NCI-H345 (cell line): ENCODE measurements at regions not wholly inside any gene's neighbourhood (a gene's known extent, or its start where the extent isn't known, plus 50 kb on each side); places are given as distances from the start of the nearest gene placed in this dataset.

ENCODE experiments used
- DNase-seq: peaks from one replicate; lab custom pipeline; 2025; lab: John Stamatoyannopoulos, UW

DNA sequence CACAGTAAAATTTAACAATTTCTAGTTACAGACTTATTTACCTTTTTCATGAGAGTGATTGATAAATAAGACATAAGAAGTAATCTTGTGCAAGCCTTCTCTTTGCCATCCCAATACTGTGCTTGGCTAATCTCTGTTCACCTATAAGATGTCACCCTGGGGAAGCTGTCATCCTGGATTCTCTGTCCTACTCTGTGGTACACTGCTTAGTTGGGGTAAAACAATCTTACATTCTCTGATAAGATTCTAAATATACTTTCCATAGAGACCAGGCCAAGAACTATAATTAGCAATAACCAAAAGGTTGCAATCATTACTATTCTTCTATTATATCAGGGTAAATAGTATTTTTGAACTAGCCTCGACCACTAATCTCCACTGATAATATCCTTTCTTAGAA is 1218.3 kb upstream of the CADM2 start:
- no peak for DNase-seq

DNA sequence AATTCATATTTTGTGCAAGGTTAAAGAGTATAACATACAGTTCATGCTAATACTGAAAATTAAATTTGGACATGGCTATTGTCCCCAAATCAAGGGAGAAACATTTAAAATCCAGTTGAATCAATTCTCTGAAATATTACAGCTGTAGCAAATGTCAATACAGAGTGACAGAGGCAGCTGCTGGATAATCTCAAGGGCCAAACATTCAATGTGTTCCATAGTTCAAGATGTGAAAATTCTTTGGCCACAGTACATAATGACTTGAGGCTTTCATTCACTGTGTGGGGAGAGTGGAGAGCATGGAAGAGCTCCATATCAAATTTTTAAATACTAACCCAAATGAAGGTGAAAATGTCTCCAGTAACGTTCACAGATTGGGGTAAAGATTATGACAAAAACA is 1192.8 kb upstream of the CADM2 start:
- no peak for DNase-seq

DNA sequence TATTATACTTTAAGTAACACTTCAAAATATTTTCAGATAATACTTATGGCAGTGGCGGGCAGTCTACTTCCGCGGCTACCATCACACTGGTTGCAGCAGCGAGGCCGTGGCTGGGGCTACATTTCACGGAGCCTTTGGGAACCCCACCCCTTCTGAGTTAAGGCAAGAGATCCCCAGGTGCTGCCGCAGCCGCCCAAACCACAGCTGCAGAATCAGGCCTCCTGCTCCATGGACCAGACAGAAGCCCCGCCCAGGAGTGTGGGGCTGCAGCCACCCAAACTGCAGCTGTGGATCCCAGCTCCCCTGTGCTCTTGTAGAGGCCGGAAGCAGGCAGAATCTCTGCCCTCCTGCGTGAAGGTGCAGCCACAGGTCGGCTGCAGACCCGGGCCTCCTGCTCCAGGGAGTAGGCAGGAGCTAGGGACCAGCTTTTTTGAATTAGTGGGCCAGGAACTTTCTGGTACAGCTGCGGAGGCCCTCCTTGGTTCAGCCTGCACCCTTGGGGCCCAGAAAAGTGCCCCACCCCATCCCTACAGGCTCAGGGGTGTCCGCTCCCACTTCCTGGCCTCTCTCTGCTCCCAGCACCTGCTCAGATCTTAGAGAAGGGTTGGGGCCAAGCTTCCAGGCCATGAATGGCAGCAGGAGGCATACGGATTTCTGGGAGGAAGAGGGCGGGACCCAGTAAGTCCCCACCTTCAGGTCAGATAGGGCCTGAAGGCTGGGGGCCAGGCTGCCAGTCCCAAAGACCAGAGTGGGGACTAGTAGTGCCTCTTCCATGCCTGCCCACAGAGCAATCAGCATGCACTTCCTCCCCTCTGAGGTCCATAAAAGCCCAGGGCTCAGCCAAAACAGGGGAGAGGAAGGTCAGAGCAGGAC is 1188.8 kb upstream of the CADM2 start:
- DNase-seq, result no peak

DNA sequence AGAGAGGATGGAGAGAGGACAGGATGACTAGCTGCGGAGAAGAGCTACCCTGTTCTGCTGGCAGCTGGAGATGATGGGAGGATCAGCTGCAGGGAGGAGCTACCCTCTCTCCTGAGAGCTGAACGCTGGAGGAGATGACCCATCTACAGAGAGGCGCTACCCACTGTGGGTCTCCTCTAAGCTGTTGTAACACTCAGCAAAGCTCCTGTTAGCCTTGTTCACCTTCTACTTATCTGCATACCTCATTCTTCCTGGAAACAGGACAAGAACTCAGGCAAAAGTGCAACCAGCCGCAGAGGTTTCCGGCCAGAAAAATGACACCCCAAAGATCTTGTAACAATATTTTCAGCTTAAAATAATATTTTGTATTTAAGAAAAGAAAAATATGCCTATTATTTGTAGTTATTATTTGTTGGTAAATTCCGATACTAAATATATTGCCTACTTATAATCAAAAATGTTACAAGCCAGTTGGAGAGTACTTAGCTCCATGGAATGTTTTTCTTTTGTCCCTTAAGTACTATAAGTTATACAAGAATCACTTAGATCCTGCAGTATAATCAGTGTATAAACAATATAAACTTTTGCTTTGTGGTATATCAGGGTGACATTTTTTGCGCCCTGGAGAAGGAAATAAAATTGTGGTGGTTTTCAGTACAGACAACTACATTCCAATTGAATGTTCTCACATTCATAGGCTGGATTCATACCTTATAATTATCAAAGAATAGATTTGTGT is 1188.0 kb upstream of the CADM2 start:
- DNase-seq, result no peak

DNA sequence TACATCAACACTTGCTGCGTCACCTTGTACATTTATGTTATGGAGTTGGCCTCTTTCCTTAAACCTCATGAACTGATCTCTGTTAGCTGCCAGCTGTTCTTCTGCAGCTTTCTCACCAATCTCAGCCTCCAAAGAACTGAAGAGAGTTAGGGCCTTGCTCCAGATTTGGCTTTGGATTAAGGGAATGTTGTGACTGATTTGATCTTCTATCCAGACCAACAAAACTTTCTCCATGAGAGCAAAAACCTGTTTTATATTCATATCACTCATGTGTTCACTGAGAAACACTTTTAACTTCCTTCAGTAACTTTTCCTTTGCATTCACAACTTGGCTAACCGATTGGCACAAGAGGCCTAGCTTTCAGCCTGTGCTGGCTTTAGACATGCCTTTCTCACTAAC is 1156.0 kb upstream of the CADM2 start:
- no peak for DNase-seq

DNA sequence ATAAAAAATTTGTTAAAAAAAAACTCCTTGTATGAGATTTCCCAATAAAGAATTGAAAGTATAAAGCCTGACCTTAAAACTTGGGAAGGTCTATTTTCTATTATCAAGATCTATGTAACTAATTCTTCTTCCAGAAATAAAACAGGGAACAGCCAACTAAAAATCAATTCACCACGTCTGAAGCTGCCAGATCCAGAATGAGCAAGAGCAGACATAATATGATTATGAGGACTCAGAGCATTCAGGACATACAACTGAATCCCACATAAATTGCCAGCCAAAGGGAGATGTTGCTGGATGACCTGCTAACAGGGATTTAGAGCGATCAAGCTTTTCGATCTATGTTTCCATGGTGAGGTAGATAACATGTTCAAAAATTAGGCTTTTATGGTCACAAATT is 1151.3 kb upstream of the CADM2 start:
- no peak for DNase-seq

DNA sequence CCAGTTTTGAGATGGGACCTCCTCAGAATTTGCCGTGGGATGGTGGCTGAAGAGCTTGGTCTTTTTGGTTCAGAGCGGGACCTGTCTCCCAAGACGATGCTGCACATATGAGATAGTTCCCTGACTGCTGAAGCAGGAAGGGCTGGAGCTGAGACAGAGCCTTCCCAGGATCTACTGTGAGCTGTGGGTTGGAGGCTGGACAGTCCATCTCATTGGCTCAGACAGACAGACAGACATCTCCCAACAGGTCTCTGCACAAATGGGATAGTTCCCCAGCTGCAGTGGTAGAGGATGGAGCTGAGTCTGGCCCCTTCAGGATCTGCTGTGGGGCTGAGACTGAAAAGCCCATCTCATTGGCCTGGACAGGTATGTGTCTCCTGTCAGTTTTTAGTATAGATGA is 1145.6 kb upstream of the CADM2 start:
- DNase-seq, result no peak

DNA sequence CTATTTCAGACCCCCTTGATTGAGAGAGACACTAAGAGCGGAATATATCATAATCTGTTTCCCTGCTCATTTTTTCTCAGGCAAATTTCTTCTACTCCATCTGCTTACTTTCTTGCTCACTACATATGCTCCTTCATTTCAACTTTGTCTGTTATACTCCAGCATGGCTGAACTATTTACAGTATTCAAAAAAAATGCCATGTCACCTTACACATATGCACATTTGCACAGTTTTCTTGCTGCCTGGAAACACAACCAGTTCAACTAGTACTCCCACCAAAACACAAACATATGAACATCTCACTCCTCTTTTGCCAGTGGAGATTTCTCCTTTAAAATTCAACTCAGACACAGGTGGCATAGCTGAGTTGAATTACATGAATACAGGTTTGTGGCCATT is 1142.1 kb upstream of the CADM2 start:
- no peak for DNase-seq

DNA sequence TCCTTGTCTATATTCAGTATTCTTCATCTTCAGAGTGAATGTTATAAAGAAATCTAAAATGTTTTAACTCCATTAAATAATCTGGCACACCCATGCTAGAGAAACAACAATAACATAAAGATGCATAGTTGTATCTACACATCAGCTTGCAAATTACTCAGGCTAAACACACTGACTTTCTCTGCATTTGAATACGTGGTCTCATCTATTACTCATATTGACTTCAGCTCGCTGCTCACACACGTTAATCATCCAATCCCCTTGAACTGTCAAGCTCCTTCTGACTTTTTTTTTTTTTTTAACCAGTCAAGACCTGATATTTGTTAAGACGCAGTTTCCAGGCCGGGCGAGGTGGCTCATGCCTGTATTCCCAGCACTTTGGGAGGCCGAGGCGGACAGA is 1137.3 kb upstream of the CADM2 start:
- no peak for DNase-seq

DNA sequence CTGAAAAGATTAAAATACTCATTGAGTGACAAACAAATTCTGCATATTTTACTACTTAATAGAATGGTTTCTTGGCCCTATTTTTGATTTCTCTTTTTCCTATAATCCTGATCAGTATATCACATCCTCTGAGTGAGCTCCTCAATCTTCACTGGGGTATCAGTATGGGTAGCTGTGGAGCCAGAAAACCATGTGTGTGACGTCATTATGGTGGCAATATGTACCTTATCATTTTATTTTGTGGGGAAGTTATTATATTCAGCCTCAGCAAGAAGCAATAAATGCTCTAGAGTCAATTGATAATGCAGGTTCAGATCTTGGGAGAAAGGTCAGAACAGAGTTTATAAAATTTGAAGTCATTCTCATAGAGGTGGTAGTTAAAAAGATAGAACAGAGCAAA is 1135.7 kb upstream of the CADM2 start:
- DNase-seq, result no peak

DNA sequence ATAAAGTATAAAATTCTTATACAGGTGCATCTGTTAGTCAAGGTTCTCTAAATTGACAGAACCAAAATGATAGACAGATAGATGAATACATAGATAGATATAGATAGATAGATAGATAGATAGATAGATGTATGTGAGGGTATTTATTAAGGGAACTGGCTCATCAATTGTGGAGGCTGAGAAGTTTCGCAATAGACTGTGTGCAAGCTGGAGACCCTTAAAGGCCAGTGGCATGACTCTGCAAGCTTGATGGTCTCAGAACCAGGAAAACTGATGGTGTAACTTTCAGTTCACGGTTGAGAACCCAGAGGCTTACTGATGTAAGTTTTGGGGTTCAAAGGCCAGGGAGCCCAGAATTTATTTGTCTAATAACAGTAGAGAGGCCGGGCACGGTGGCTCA is 1123.7 kb upstream of the CADM2 start:
- DNase-seq, result no peak

DNA sequence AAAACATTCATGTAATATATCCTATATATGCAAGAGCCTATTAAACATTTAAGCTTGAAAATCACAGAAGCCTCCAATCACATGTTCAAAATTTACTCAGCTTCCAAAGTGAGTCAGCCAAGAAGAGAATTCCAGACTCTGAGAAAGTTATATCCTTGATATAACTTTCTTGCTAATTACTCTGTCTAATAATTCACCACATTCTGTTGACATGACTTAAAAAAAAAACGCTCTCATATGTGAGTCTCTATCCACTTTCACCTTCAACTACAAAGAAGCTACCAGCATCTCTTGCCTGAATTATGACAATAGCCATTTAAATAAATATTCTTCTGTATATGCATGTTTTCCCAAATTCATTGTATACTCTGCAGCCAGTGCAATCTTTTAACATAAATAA is 1116.3 kb upstream of the CADM2 start:
- DNase-seq, result no peak

DNA sequence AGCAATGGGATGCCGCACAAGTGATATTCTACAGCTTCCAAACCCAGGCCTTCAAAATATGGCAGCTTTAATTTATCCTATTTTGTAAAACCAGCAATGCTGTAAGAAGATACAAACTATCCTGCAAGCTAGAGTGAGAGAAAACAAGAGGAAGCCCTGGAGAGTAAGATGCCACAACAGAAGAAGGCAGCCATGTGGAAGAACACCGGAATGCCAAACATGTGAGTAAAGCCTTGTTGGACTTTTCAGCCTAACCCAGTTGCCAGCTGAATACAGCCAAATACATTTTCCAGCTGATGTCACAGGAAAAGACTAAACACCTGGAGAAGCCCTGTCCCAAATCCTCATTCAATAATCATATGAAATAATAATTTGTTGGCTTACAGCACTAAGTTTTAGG is 1115.1 kb upstream of the CADM2 start:
- no peak for DNase-seq

DNA sequence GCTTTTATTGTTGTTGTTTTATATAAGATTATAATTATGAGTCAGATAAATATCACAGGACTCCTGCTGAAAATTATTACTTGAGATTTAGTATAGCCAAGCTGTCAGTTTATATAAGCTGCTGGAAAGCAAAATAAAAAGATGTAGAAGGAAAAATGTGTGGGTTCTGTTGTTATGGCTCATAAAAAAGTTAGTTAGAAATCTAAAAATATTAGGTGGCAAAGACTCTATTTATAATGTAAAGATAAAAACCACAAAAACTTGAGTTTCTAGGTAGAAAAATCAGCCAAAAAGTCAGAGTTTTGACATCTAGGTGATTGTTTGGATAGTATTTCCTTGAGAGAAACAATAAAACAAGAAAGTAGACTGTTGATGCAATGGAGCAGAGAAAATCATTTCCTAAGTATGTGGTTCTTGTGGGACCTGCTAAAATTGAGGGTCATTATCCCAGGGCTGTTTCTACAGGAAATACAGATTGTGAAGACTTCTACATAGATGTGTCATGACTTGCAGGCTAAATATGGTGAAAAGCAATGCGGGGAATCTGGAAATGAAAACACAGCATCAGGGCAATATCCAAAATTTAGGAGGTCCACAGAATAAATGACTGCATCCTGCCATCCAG is 1109.6 kb upstream of the CADM2 start:
- no peak for DNase-seq

DNA sequence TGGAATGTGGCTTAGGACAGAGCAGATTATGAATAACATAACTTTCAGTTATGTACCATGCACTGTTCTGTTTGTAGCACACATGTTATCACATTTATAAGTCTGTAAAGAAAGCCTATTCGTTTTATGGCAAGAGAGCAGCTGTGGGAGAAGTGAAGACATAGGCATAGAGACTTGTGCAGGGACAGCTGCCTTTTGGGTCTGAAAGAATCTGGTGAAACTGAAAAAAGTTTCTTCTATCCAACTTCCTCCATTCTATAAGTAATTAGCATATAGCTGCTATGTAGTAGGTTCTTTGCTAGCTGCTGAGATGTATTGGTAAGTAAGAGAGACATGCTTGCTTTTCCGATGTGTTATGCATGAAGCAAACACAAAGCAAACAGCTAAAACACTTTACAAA is 1095.4 kb upstream of the CADM2 start:
- no peak for DNase-seq

DNA sequence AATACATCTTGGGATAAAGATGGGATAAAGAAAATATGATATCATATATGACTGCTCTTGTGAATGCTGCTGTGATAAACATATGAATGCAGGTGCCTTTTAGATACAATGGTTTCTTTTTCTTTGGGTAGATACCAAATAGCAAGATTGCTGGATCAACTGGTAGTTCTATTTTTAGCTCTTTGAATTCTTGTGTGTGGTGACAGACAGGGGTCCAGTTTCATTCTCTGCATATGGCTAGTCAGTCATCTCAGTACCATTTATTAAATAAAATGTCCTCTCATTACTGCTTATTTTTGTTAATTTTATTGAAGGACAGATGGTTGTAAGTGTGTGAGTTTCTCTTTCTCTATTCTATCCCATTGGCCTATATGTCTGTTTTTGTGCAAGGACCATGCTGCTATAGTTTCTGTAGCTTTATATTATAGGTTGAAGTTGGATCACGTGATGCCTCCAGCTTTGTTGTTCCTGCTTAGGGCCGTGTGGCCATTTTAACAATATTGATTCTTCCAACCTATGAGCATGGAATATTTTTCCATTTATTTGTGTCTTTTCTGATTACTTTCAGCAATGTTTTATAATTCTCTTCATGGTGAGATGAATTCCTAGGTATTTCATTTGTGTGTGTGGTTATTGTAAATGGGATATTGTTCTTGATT is 1089.8 kb upstream of the CADM2 start:
- DNase-seq, result no peak

DNA sequence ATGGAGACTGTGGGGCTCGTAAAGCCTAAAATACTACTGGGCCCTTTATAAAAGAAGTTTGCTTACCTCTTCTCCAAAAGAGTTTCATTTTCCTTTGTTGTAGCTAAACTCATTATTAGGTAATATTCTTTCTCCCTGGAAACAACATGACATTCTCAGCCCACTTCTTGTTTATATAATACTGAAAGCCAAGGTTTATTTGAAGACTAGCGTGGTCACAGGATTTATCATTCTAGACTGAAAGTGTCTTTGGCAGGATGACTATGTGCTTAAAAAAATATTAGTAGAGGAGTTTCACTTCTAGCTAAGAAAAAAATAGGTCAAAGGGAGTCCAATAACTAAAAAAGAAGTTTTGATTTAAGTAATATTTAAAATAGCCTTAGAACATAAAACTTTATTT is 1085.2 kb upstream of the CADM2 start:
- DNase-seq, result no peak

DNA sequence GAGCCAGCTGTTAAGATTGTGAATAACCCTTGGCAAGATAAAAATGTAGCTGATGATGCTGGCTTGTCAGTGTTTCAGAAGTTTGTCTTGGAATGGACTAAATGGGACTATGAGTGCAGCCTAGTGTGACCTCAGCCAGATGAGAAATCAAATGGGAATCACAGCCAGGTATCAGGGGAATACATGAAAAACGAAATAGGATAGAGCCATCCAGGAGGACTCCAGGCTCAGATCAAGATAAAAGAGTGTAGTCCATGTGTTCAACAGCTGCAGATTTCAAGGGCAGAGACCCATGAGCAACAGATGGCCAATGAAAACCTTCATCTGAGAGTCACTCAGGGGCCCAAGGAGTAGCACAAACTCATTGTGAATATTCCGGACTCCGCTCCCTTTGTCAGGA is 1080.9 kb upstream of the CADM2 start:
- DNase-seq, result no peak

DNA sequence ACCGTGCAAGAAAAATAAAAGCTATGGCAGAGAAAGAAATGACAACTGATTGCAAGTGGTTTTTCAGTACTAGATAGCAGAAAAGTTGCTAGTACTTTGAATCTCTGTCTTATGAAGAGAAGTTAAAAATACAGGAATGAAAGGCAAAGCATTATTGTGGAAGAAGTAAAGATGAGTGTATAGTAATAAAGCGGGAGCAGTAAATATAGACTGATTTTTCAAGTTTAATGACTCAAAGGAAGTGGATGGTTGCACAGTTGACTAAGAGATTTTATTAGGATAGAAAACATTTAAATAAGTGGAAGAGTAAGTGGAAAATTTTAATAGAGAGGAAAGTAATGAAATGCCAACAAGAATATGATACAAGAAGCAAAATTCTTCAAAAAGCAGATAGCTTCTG is 1076.1 kb upstream of the CADM2 start:
- no peak for DNase-seq

DNA sequence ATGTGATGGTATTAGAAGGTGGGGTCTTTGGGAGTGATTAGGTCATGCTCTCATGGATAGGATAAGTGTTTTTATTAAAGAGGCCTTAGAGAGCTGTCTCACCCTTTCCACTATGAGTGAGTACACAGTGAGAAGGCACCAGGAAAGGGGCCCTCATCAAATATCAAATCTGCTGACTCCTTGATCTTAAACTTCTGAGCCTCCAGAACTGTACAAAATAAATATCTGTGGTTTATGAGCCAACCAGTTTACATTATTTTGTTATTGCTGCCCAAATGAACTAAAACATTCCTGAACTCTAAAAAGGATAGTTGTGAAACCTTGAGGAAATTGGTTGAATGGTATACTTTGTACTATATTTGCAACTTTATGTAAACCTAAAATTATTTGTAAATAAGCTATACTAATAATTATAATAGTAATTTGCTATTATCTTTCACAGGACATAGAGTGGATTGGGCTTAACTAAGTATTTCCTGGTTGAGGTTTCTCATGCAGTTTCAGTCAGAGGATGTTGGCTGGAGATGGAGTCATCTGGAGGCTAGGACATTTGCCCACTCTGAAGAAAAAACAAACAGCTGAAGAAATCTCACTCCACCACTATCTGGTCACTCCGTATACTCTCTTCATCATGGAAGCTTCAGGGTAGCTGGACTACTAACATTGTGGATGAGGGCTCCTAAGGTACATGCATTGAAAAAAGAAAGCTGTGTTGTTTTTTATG is 1068.6 kb upstream of the CADM2 start:
- no peak for DNase-seq

DNA sequence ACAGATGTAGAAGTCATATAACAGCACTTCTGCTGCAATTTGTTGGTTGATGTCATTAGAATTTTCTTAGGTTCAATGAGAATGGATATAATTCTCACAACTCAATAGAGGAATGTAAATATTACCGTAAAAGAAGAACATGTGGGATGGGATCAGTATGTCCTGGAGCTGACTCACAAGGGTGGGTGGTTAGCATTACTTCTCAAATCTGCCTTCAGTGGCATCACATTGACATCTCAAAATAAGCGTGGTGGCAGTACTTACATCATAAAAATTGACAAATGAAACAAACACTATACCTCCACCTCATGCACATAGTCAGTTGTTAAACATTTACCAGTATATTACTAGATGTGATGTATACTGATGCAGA is 1068.0 kb upstream of the CADM2 start:
- no peak for DNase-seq

DNA sequence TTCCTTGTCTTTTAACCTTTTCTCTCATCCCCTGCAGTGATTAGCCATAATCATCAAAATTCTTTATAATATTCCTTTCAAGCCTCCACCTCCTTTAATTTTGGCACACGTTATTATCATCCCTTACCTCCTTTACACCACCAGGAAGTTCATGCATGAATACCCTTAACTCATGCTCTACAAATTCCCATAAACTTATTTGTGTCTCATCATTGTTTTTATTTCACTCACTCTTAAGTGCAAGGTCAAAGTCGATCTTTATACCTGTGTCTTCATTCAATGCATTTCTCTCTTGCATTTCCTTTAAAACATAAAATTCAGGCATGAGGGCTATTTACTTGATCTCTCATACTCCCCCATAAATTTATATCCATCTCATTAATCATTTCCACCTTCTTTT is 1064.6 kb upstream of the CADM2 start:
- DNase-seq, result no peak
